ENCODE measurements at regions not wholly inside any gene's neighbourhood (a gene's known extent, or its start where the extent isn't known, plus 50 kb on each side); places are given as distances from the start of the nearest gene placed in this dataset.
"Not testable (repeated sequence)": the region's sequence is repeated elsewhere in the genome, so short reads cannot be mapped to it uniquely, and the experiment has no call there.

DNA sequence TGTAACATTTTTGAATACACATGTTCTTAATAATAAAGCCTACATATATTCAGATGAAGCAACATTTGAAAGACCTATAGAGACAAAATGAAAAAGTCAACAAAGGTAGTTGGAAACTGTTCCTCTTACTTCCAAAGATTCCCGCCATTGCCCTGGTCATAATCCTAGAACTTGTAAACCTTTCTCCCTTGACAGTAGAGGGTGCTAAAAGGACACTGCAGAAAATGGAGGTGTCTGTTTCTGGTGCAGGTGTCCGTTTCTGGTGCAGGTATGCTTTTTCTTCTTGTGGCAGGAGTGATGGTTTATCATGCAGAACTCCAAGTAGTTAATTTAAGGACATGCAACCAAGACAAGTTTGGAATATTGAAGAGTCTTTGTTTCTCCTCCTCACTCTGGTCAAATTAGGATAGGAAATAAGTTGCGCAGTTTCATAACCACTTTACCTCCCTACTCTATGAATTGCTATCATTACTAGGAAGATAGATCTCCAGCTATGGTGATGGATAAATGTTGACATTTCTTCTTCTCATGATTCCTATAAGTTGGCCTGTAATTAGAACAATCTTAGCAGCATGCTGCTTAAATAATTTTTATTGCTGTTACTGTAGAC, 56.0 kb upstream of the FAM174A start:
- DNase-seq (ENCODE audit: low spot score), result peak; percentile 25

DNA sequence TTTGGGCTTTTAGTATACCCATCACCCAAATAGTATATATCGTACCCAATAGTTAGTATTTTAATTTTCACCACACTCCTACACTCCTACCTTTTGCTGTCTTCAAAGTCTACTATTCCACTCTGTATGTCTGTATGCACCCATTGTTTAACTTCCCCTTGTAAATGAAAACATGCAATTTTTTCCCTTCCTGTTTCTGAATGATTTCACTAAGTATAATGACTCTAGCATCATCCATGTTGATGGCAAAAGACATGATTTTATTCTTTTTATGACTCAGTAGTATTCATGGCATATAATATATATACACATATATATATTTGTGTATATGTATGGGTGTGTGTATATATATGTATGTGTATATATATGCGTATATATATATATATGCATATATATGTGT, 63.1 kb upstream of the FAM174A start:
- DNase-seq (ENCODE audit: low spot score), result no peak

GRCh38 chr5:100469767-100470166, 65.4 kb upstream of the FAM174A start:
- DNase-seq (ENCODE audit: low spot score), result no peak

GRCh38 chr5:100464418-100464817, 70.8 kb upstream of the FAM174A start:
- DNase-seq (ENCODE audit: low spot score), result no peak

GRCh38 chr5:100456615-100457014, 78.6 kb upstream of the FAM174A start:
- DNase-seq (ENCODE audit: low spot score), result no peak

DNA sequence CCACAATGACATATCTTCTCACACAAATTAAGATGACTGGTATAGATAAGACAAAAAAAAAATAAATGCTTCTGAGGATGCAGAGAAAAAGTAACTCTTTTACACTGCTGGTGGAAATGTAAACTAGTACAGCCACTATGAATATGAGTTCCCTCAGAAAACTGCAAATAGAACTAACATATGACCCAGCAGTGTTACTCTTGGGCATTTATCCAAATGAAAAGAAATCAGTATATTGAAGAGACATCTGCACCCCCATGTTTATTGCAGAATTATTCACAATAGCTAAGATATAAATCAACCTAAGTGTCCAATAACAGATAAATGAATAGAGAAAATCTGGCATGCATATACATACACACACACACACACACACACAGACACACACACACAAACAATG, 83.0 kb upstream of the FAM174A start:
- DNase-seq (ENCODE audit: low spot score), result no peak

DNA sequence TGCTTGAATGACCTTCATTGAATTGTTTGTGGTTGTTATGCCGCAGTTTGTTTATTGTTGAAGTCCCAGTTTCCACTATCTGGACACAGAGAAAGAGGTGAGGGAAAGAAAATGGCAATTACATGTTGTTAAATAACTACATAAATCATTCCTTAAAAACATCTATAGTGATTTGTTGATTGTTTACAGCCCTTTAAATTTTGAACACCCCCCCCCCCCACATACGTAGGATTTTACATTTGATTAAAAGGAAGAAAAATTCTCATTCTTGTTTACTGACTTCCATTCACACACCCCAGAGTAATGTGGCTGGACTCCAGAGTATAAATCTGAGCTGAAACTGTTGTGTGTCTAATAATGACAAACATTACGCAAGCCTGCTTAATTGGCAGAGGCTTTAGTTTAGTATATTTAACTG, 87.1 kb upstream of the FAM174A start:
- DNase-seq (ENCODE audit: low spot score), result no peak

DNA sequence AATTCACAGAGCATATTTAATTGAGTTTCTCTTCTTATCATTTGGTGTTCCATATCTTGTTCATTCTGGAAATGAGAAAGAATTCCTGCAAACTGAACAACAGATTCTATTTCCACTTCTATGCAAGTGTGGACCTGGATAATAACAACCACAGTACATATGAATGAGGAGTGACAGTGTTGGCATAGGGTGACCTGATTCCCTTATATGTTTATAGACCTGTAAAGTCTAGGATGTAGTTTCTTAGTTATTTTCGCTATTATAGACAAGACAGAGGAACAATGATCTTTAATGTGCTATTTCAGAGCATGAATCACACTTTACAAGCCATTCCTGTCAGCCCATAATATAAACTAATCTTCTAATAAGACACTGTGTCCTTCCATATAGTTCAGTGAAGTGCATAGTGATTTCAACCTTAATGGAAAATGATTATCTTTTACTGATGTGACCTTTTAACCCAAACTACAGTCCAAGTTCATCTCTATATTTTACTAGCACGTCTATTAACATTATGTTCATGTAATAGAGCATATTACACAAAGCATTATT, 88.2 kb upstream of the FAM174A start:
- no peak for DNase-seq (ENCODE audit: low spot score)

DNA sequence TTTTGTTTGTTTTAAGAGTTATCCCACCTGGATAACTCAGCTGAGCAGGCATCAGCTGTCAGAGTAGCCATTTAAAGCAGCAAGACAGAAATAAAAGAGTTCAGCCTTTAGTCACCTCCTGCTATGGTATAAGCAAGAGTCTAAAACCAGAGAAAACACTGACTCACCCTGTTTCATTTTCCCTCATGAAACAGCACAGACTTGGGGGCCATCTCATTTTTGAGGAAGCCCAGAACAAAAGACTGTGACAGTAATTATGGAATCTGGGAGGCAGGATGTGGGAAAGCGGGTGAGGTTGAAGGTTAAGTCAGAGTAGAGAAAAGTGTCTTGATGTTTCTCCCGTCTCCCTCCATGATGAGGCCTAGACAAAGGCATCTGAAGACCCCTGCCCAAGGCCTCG, 90.2 kb upstream of the FAM174A start:
- no peak for DNase-seq (ENCODE audit: low spot score)

- DNase-seq (ENCODE audit: low spot score), result no peak
These were observed 100.4 kb upstream of the FAM174A start for GRCh38 chr5:100434815-100435214.

DNA sequence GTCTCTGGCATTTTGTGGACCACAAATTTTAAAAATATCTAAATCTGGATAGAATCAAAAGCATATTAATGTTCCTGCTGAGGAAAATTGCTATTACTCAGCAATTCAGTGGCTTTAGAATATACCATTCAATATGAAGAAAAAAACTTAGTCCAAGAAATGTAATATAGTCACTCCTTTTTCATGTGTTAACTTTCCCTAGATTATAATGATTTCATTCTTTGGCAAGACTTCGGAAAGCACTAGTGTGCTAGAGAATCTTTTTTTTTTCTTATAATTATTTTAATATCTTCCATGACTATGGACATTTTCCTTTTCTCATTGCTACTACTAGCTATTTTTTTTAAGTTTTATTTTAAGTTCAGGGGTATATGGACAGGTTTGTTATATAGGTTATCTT, 102.4 kb upstream of the FAM174A start:
- no peak for DNase-seq (ENCODE audit: low spot score)

DNA sequence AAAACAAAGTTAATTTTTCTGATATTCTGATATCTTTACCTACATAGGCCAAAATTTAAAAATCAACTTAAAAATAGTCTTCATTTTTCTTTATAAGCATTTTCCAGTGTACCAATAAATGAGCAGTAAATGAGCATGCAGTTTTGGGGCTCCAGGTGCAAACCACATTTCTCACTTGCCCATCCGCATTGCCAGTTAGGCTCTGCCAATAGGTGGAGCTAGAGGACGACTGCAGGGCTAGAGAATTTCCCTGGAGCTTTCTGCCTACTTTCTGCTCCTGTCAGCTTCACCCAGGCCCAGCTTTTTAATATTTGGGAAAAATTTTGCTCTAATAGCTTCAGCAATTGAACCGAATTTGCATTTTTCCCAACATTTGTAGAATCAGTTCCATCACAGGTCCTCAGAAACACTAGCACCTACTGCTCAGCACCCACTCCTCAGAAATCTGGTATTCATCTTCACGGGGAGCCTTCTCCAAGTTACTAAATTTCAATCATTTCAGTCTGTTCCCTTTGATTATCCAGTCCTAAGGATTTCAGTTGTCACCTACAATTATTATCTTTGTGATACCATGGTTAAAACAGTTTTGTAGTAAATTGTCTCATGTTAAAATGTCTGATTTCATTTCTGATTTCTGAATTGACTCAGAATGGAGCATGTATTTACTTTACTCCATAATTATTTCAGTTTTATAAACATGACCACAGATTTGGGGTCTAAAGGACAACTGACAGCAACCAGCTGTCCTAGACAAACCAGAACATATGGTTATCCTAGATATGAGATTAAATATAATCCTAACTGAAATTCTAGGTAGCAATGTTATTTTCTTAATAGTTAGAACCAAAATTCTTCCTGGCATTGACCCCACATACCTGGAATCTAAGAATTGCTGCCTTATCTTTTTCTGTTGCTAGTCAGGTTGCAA, 104.6 kb upstream of the FAM174A start:
- DNase-seq (ENCODE audit: low spot score), result peak; percentile 30

- no peak for DNase-seq (ENCODE audit: low spot score)
These were observed 110.4 kb upstream of the FAM174A start for GRCh38 chr5:100424787-100425186.

GRCh38 chr5:100424017-100424416, 111.2 kb upstream of the FAM174A start:
- DNase-seq (ENCODE audit: low spot score), result no peak

GRCh38 chr5:100423330-100423729, 111.8 kb upstream of the FAM174A start:
- no peak for DNase-seq (ENCODE audit: low spot score)

GRCh38 chr5:100421360-100421759, 113.8 kb upstream of the FAM174A start:
- no peak for DNase-seq (ENCODE audit: low spot score)

DNA sequence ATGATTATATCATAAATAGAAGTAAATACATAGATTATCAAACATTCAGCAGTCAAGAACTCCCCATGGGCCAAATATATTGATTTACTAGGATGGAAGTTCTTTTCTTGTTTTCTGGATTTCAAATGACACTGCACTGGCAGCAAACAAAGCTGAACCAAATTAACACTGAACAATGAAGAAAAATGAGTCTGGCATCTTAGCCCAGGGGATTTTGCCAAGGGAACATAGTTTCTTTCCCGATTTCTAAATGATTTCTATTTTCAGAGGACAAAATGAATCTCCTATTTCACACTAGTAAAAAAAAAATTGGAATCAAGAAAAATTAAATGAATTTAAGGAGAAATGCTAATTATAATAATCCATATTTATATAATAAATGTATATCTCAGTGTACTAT, 116.9 kb upstream of the FAM174A start:
- DNase-seq (ENCODE audit: low spot score), result no peak

DNA sequence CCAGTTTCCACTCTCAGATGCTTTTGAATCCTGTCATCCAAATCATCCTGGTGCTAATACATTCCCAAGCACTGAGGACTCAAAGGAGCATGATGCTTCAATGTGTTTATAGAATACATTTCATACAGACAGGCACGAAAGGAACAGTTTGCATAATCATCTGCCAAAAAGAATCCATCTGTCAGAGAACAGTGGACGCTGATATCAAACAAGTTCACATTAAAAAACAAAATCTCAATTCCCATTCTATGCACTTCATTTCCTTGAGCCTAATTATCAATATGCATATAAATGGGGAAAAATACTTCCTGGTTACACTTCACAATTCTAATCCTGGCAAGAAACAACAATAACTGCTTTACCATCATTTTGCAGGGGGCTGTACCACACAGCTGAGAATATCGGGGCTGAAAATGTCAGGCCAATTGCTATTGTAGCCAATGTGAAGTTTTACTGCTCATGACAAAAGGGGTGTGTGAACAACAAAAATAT, 125.5 kb upstream of the FAM174A start:
- no peak for DNase-seq (ENCODE audit: low spot score)

GRCh38 chr5:100407053-100407452, 128.1 kb upstream of the FAM174A start:
- DNase-seq (ENCODE audit: low spot score), result no peak

GRCh38 chr5:100406640-100407039, 128.5 kb upstream of the FAM174A start:
- no peak for DNase-seq (ENCODE audit: low spot score)

DNA sequence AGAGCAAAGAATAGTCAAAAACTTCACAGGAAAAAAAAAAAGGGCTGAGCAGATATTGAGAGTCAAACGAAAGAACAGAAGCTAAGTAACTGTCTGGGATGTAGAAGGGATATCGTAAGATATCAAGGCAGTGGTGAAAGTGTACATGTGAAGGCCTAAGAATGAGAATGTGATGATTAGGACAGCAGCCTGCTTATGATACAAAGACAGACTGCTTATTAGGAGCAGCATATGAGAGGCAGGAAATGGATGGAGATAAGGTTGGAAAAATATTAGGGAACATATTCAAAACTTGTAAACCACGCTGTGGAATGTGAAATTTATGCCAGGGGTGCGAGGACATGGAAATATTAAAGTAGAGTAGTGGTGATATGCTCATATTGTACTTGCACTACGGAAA, 133.1 kb upstream of the FAM174A start:
- DNase-seq (ENCODE audit: low spot score), result no peak

DNA sequence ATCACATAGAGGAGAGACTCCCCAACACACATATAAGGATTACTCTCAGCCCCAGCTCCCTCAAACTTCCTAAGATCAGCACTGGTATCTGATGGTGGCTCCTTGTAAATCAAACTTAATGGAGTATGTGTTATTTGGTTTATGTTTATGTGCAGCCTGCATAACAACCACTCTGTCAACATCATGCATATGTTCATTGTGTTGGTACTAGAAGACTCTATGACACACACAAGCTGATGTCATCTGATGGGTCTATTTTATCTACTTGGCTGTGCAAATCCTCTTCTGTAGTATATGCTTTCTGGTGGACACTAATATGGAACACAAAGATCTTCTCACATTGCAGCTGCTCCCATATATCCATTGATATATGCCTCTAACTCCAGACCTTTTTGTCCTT, 134.0 kb upstream of the FAM174A start:
- DNase-seq (ENCODE audit: low spot score), result no peak

- DNase-seq (ENCODE audit: low spot score), result not testable (repeated sequence)
These were observed 136.4 kb upstream of the FAM174A start for GRCh38 chr5:100398815-100399214.
